Glutamatergic neuron (in vitro differentiated cells): ENCODE measurements at regions not wholly inside any gene's neighbourhood (a gene's known extent, or its start where the extent isn't known, plus 50 kb on each side); places are given as distances from the start of the nearest gene placed in this dataset.
"Not testable (repeated sequence)": the region's sequence is repeated elsewhere in the genome, so short reads cannot be mapped to it uniquely, and the experiment has no call there.

Source experiments
- DNase-seq: peaks from one replicate; pipeline ENCODE4 v3.0.0; 2022
- H3K27ac Mint-ChIP-seq: one replicate; pipeline ENCODE4 v1.8.0; 2020; ENCODE audit warnings: mild to moderate bottlenecking, mixed read lengths, inconsistent platforms; ENCODE audit not compliant: unreplicated experiment
- H3K27me3 Mint-ChIP-seq: one replicate; pipeline ENCODE4 v1.8.0; 2020; ENCODE audit warnings: mild to moderate bottlenecking, moderate library complexity, mixed read lengths, inconsistent platforms; ENCODE audit not compliant: unreplicated experiment
- H3K36me3 Mint-ChIP-seq: one replicate; pipeline ENCODE4 v1.8.0; 2020; ENCODE audit warnings: mild to moderate bottlenecking, mixed read lengths, inconsistent platforms; ENCODE audit not compliant: unreplicated experiment
- H3K4me1 Mint-ChIP-seq: one replicate; pipeline ENCODE4 v1.8.0; 2020; ENCODE audit warnings: mild to moderate bottlenecking, low read depth, mixed read lengths, inconsistent platforms; ENCODE audit not compliant: unreplicated experiment
- H3K4me3 Mint-ChIP-seq: one replicate; pipeline ENCODE4 v1.8.0; 2020; ENCODE audit warnings: mild to moderate bottlenecking, mixed read lengths, inconsistent platforms; ENCODE audit not compliant: unreplicated experiment
- H3K9me3 Mint-ChIP-seq: one replicate; pipeline ENCODE4 v1.8.0; 2020; ENCODE audit warnings: mild to moderate bottlenecking, moderate library complexity, mixed read lengths, inconsistent platforms; ENCODE audit not compliant: unreplicated experiment
- TF ChIP-seq, protein P1 (sequence below): fragments of 200-600 bp; sonication (generic); IDR thresholded peaks from one replicate; pipeline ENCODE4 v1.5.0; 2021; ENCODE audit not compliant: partially characterized antibody, unreplicated experiment

DNA sequence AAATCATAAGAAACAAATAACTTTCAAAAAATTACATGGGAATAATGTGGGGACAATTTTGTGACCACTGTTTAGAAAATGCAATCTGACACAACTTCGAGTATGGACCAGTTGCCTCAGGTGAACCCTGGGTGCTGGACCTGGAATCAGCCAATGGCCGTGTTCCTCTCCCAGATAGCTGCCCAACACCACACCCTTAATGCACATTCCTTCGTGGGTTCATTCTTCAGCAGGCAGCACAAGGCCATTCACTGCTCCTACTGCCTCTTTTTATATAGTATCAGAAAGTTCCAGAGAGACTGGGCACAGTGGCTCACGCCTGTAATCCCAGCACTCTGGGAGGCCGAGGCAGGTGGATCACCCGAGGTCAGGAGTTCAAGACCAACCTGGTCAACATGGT is 89.1 kb upstream of the PARD3 start:
- Mint-ChIP-seq H3K36me3 (no peaks in the 10 kb centered on the region), H3K4me3 (no peak overlapping the region), H3K27me3 (peaks cover 2% of the 10 kb centered on the region)

DNA sequence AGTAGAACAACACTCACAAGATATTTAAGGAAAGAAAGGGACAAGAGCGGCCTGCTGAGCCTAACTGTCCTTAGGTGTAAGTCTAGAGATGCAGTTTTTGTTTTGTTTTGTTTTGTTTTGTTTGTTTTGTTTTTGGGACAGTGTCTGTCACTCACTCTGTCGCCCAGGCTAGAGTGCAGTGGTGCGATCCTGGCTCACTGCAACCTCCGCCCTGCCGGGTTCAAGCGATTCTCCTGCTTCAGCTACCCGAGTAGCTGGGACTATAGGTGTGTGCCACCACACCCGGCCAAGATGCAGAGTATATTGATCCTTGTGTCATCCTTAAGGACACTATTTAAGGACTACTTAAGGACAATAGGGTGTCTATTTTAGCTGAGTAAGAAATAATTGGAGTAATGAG is 84.1 kb upstream of the PARD3 start:
- peaks cover 2% of the 10 kb centered on the region for H3K4me1 Mint-ChIP-seq
- H3K36me3 Mint-ChIP-seq, result no peaks in the 10 kb centered on the region
- no peak for DNase-seq
- TF ChIP-seq, protein P1, sequence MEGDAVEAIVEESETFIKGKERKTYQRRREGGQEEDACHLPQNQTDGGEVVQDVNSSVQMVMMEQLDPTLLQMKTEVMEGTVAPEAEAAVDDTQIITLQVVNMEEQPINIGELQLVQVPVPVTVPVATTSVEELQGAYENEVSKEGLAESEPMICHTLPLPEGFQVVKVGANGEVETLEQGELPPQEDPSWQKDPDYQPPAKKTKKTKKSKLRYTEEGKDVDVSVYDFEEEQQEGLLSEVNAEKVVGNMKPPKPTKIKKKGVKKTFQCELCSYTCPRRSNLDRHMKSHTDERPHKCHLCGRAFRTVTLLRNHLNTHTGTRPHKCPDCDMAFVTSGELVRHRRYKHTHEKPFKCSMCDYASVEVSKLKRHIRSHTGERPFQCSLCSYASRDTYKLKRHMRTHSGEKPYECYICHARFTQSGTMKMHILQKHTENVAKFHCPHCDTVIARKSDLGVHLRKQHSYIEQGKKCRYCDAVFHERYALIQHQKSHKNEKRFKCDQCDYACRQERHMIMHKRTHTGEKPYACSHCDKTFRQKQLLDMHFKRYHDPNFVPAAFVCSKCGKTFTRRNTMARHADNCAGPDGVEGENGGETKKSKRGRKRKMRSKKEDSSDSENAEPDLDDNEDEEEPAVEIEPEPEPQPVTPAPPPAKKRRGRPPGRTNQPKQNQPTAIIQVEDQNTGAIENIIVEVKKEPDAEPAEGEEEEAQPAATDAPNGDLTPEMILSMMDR, result no peak
- peaks cover 2% of the 10 kb centered on the region for H3K27me3 Mint-ChIP-seq
- no peak overlapping the region for H3K4me3 Mint-ChIP-seq
- H3K27ac Mint-ChIP-seq, result no peak overlapping the region
- no peaks in the 10 kb centered on the region for H3K9me3 Mint-ChIP-seq

More for the DNA sequence above, 89.1 kb upstream of the PARD3 start:
- no peak for DNase-seq
- Mint-ChIP-seq H3K4me1 (peaks cover 22% of the 10 kb centered on the region), H3K27ac (no peak overlapping the region), H3K9me3 (no peaks in the 10 kb centered on the region)
- TF ChIP-seq, protein P1, result no peak

DNA sequence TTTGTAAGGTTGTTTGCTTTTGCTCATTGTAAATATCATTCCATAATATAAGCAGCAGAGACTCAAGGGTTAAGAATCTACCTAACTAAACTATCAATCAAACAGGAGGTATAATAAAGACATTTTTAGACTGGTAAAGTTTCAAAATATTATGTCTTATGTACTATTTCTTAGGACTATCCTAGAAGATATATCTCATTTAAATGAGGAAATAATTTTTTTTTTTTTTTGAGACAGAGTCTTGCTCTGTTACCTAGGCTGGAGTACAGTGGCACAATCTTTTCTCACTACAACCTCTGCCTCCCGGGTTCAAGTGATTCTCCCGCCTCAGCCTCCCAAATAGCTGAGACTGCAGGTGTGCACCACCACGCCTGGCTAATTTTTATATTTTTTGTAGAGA is 80.9 kb upstream of the PARD3 start:
- TF ChIP-seq, protein P1, result no peak
- Mint-ChIP-seq H3K4me3 (no peak overlapping the region), H3K36me3 (no peaks in the 10 kb centered on the region), H3K27me3 (peaks cover 2% of the 10 kb centered on the region), H3K27ac (no peak overlapping the region), H3K4me1 (peaks cover 2% of the 10 kb centered on the region), H3K9me3 (peaks cover 2% of the 10 kb centered on the region)
- no peak for DNase-seq

DNA sequence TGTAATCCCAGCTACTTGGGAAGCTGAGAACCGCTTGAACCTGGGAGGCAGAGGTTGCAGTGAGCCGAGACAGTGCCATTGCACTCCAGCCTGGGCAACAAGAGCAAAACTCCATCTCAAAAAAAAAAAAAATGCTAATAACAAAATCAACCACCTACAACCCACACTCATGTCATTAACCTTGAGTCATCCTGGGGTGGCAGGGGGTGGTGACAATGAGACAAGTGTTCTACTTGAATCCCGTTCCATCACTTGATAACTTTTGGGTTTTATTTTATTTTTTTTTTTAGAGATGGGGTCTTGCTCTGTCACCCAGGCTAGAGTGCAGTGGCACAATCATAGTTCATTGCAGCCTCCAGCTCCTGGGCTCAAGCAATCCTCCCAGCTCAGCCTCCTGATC is 80.0 kb upstream of the PARD3 start:
- H3K27me3 Mint-ChIP-seq, H3K9me3 Mint-ChIP-seq, H3K4me1 Mint-ChIP-seq, DNase-seq, H3K27ac Mint-ChIP-seq, H3K4me3 Mint-ChIP-seq, H3K36me3 Mint-ChIP-seq: not testable (repeated sequence)

DNA sequence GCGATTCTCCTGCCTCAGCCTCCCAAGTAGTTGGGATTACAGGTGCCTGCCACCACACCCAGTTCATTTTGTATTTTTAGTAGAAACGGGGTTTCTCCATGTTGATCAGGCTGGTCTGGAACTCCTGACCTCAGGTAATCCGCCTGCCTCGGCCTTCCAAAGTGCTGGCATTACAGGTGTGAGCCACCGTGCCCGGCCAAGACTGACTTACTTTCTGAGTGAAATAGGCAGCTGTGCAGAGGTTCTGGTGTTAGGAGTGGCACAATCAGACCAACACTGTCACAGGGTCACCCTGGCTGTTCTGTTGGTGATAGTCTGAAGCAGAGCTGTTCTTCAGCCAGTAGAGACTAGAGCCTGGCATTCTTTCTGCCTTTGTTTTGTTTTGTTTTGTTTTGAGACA is 77.4 kb upstream of the PARD3 start:
- H3K4me1 Mint-ChIP-seq, H3K27ac Mint-ChIP-seq, H3K9me3 Mint-ChIP-seq, DNase-seq, H3K4me3 Mint-ChIP-seq, H3K36me3 Mint-ChIP-seq, H3K27me3 Mint-ChIP-seq: not testable (repeated sequence)

DNA sequence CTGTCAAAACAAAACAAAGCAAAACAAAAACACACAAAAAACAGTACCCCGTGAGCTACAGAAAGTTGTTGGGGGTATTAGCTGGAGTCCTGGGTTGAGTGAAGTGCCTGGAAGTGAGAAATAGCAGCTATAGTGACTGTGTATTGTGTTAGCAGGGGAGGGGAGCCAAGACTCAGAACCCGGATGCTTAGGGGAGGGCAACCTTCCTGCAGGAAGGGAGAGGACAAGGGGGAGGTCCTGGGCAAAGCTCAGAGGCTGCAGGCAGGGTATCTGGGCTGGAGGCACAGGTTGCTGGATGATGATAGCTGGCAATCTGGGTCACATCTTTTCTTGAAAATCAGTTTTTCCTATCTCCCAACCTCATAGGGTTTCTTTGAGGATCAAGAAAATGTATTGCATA is 75.8 kb upstream of the PARD3 start:
- Mint-ChIP-seq H3K27me3 (peaks cover 1% of the 10 kb centered on the region), H3K36me3 (no peaks in the 10 kb centered on the region), H3K27ac (no peak overlapping the region), H3K4me1 (peaks cover 2% of the 10 kb centered on the region), H3K4me3 (no peak overlapping the region), H3K9me3 (peaks cover 2% of the 10 kb centered on the region)
- TF ChIP-seq, protein P1, result no peak
- no peak for DNase-seq
